ENCODE measurements at regions not wholly inside any gene's neighbourhood (a gene's known extent, or its start where the extent isn't known, plus 50 kb on each side); places are given as distances from the start of the nearest gene placed in this dataset.

- no peak for TF ChIP-seq CTCF (optimal IDR thresholded peaks at IDR 0.05 in 1 of 3, IDR thresholded peaks at IDR 0.05 in 1 of 3, conservative IDR thresholded peaks at IDR 0.05 in 1 of 3; ENCODE audit: extremely low read depth in 1 of 3, insufficient read depth in 2 of 3, low read length in 3 of 3)
- no peak for TF ChIP-seq EZH2 (IDR thresholded peaks at IDR 0.05; ENCODE audit: low read length)
Measured at GRCh38 chr11:122559734-122560382, 95.7 kb upstream of the UBASH3B start.
